Hepatocyte (in vitro differentiated cells): ENCODE measurements at regions not wholly inside any gene's neighbourhood (a gene's known extent, or its start where the extent isn't known, plus 50 kb on each side); places are given as distances from the start of the nearest gene placed in this dataset.

Experiments
- CTCF ChIP-seq: fragments of 200-600 bp; sonication (generic); IDR thresholded peaks from 2 replicates; pipeline ENCODE4 v1.5.1; 2016; ENCODE audit warnings: antibody characterized with exemption, mild to moderate bottlenecking; ENCODE audit not compliant: poor library complexity
- EZH2 ChIP-seq: fragments of 200-600 bp; sonication (generic); IDR thresholded peaks from 2 replicates; pipeline ENCODE4 v1.6.1; 2016; ENCODE audit warnings: antibody characterized with exemption, mild to moderate bottlenecking, borderline replicate concordance
- EZH2phosphoT487 ChIP-seq: fragments of 200-600 bp; sonication (generic); IDR thresholded peaks from one replicate; pipeline ENCODE4 v1.6.1; 2018; ENCODE audit warnings: antibody characterized with exemption, mild to moderate bottlenecking, low read depth, moderate library complexity; ENCODE audit not compliant: unreplicated experiment, severe bottlenecking

DNA sequence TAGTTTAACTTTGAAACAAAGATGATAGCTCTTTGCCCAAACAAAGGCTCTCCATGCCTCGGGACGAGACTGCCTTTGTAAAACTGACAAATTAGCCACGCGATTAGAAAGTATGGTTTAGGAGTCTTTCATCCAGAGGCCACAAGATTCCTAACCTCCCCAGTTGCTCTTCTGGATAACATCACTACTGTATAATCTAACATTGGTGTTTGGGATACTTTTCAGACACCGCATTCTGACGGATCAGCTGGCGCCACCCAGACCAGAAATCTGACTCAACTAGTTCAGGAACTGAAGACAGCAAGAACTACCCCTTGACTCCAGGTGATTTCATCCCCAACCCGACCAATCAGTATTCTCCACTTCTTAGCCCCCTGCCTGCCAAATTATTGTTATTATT is 98.1 kb upstream of the TEX13D start:
- TF ChIP-seq CTCF (no peak), EZH2 (no peak), EZH2phosphoT487 (no peak)
